ENCODE measurements at regions not wholly inside any gene's neighbourhood (a gene's known extent, or its start where the extent isn't known, plus 50 kb on each side); places are given as distances from the start of the nearest gene placed in this dataset.

- TF ChIP-seq CTCF (conservative IDR thresholded peaks at IDR 0.05; ENCODE audit: low read length) (no peak), EZH2phosphoT487 (IDR thresholded peaks at IDR 0.05; ENCODE audit: borderline replicate concordance, low read depth, low read length) (no peak)
Measured at GRCh38 chr3:75015280-75015679, 400.8 kb upstream of the CNTN3 start.
